GM12878 (cell line): ENCODE measurements at regions not wholly inside any gene's neighbourhood (a gene's known extent, or its start where the extent isn't known, plus 50 kb on each side); places are given as distances from the start of the nearest gene placed in this dataset.

Experiments
- JUND ChIP-seq: IDR thresholded peaks from 2 replicates; pipeline ENCODE4 v1.6.1; 2012; ENCODE audit warnings: low read depth, mild to moderate bottlenecking, low read length, improper control_type of control experiment, moderate library complexity
- MYB ChIP-seq: fragments of 150-350 bp; IDR thresholded peaks from 2 replicates; pipeline ENCODE4 v1.6.1; 2014; ENCODE audit warnings: mild to moderate bottlenecking, low read depth, low read length, borderline replicate concordance
- TF ChIP-seq, protein P1 (sequence below), 3 experiments: IDR thresholded peaks in 2 of 3; conservative IDR thresholded peaks in 1 of 3; 2 replicates each; pipeline ENCODE4 v1.5.1; 2011; ENCODE audit warnings: low read depth in 3 of 3, low read length in 3 of 3, mild to moderate bottlenecking in 3 of 3, control low read depth in 2 of 3, moderate library complexity in 2 of 3, inconsistent platforms in 1 of 3, mixed read lengths in 1 of 3; ENCODE audit not compliant: control insufficient read depth in 2 of 3, insufficient read depth in 1 of 3; ENCODE audit errors: extremely low read depth in 1 of 3

- TF ChIP-seq JUND (no peak), MYB (no peak)
- TF ChIP-seq, protein P1, sequence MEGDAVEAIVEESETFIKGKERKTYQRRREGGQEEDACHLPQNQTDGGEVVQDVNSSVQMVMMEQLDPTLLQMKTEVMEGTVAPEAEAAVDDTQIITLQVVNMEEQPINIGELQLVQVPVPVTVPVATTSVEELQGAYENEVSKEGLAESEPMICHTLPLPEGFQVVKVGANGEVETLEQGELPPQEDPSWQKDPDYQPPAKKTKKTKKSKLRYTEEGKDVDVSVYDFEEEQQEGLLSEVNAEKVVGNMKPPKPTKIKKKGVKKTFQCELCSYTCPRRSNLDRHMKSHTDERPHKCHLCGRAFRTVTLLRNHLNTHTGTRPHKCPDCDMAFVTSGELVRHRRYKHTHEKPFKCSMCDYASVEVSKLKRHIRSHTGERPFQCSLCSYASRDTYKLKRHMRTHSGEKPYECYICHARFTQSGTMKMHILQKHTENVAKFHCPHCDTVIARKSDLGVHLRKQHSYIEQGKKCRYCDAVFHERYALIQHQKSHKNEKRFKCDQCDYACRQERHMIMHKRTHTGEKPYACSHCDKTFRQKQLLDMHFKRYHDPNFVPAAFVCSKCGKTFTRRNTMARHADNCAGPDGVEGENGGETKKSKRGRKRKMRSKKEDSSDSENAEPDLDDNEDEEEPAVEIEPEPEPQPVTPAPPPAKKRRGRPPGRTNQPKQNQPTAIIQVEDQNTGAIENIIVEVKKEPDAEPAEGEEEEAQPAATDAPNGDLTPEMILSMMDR (IDR thresholded peaks at IDR 0.05 in 2 of 3, conservative IDR thresholded peaks at IDR 0.05 in 1 of 3; ENCODE audit: control insufficient read depth in 2 of 3, extremely low read depth in 1 of 3, insufficient read depth in 1 of 3, low read depth in 3 of 3, low read length in 3 of 3) = no peak
These were observed 308.6 kb upstream of the PROX1 start for GRCh38 chr1:213679153-213679552.
